SK-N-SH (cell line): ENCODE measurements at regions not wholly inside any gene's neighbourhood (a gene's known extent, or its start where the extent isn't known, plus 50 kb on each side); places are given as distances from the start of the nearest gene placed in this dataset.

Experiments used
- CTCF ChIA-PET: fragments of 300-600, 350-600 bp; formaldehyde crosslinking; extraction: SDS; loops from one replicate; lab custom pipeline; 2021; lab: Yijun Ruan, JAX
- POLR2A ChIA-PET: fragments of 350-600 bp; sonication (Branson Sonifier 250); formaldehyde crosslinking; extraction: SDS; loops from one replicate; lab custom pipeline; 2020; ENCODE audit warnings: antibody characterized with exemption, inconsistent platforms; lab: Yijun Ruan, JAX
- DNase-seq: peaks from one replicate; pipeline ENCODE4 v3.0.0; 2012
- H2AFZ ChIP-seq: fragments of 200-600 bp; sonication (generic); 2 replicates; pipeline ENCODE4 v1.8.1; 2016; ENCODE audit warnings: antibody characterized with exemption, mild to moderate bottlenecking, low read depth
- H3F3A ChIP-seq: fragments of 200-600 bp; sonication (generic); replicated peaks from 2 replicates; pipeline ENCODE3; 2016; ENCODE audit warnings: antibody characterized with exemption, mild to moderate bottlenecking; ENCODE audit not compliant: insufficient read depth
- H3K27ac ChIP-seq, 2 experiments: fragments of 200-500 bp in 1 of 2; fragments of 200-600 bp in 1 of 2; sonication (Bioruptor generic) in 1 of 2; sonication (generic), shearing (Covaris generic) in 1 of 2; 2 replicates each; pipeline versions ENCODE4 v1.5.1 to v1.6.1; 2014 to 2016; ENCODE audit warnings: low read depth in 2 of 2, inconsistent platforms in 1 of 2, low read length in 1 of 2, mild to moderate bottlenecking in 1 of 2, mixed read lengths in 1 of 2
- H3K27me3 ChIP-seq: fragments of 200-600 bp; sonication (generic), shearing (Covaris generic); 2 replicates; pipeline ENCODE4 v1.6.1; 2016; ENCODE audit warnings: mixed run types; ENCODE audit not compliant: insufficient read depth
- H3K36me3 ChIP-seq, 2 experiments: fragments of 200-500 bp in 1 of 2; fragments of 200-600 bp in 1 of 2; sonication (Bioruptor generic) in 1 of 2; sonication (generic) in 1 of 2; replicated peaks in 1 of 2; 2 replicates each; pipeline versions ENCODE3 to v1.5.1; 2014 to 2016; ENCODE audit warnings: low read length in 1 of 2, mild to moderate bottlenecking in 1 of 2; ENCODE audit not compliant: insufficient read depth in 2 of 2, control insufficient read depth in 1 of 2
- H3K4me1 ChIP-seq, 2 experiments: fragments of 200-500 bp in 1 of 2; fragments of 200-600 bp in 1 of 2; sonication (Bioruptor generic) in 1 of 2; sonication (generic), shearing (Covaris generic) in 1 of 2; 2 replicates each; pipeline versions ENCODE4 v1.5.1 to v1.6.1; 2014 to 2016; ENCODE audit warnings: low read depth in 1 of 2, low read length in 1 of 2, mixed run types in 1 of 2; ENCODE audit not compliant: insufficient read depth in 2 of 2, control insufficient read depth in 1 of 2
- H3K4me2 ChIP-seq: fragments of 200-600 bp; sonication (generic), shearing (Covaris generic); 2 replicates; pipeline ENCODE4 v1.6.1; 2017; ENCODE audit warnings: mixed run types
- H3K4me3 ChIP-seq, 2 experiments: fragments of 200-500 bp in 1 of 2; fragments of 200-600 bp in 1 of 2; sonication (Bioruptor generic) in 1 of 2; sonication (generic), shearing (Covaris generic) in 1 of 2; 2 replicates each; pipeline versions ENCODE4 v1.5.1 to v1.8.1; 2014 to 2016; ENCODE audit warnings: low read depth in 2 of 2, inconsistent platforms in 1 of 2, low read length in 1 of 2, mild to moderate bottlenecking in 1 of 2, mixed read lengths in 1 of 2, moderate library complexity in 1 of 2
- H3K79me2 ChIP-seq: fragments of 200-600 bp; sonication (generic); 2 replicates; pipeline ENCODE4 v1.8.1; 2017; ENCODE audit warnings: mild to moderate bottlenecking; ENCODE audit not compliant: insufficient read depth
- H3K9ac ChIP-seq: fragments of 200-600 bp; sonication (generic); 2 replicates; pipeline ENCODE4 v1.6.1; 2017; ENCODE audit warnings: mixed run types
- H3K9me2 ChIP-seq: fragments of 200-600 bp; sonication (generic); 2 replicates; pipeline ENCODE4 v1.6.1; 2017; ENCODE audit warnings: mixed run types
- H3K9me3 ChIP-seq: fragments of 200-600 bp; sonication (generic); 2 replicates; pipeline ENCODE4 v1.6.1; 2017; ENCODE audit warnings: mixed run types, mild to moderate bottlenecking, moderate library complexity
- H4K20me1 ChIP-seq: fragments of 200-600 bp; sonication (generic); 2 replicates; pipeline ENCODE4 v1.6.1; 2017; ENCODE audit warnings: mild to moderate bottlenecking, mixed run types; ENCODE audit not compliant: insufficient read depth
- CHD2 ChIP-seq: fragments of 150-350 bp; IDR thresholded peaks from 2 replicates; pipeline ENCODE4 v1.6.1; 2018; ENCODE audit warnings: low read length; ENCODE audit not compliant: partially characterized antibody
- FOSL2 ChIP-seq: IDR thresholded peaks from 2 replicates; pipeline ENCODE4 v1.4.0; 2012; ENCODE audit warnings: low read depth, mild to moderate bottlenecking, moderate library complexity, borderline replicate concordance
- GABPA ChIP-seq: IDR thresholded peaks from 2 replicates; pipeline ENCODE4 v1.4.0; 2012; ENCODE audit warnings: low read depth, mild to moderate bottlenecking
- GATA2 ChIP-seq: sonication (generic); formaldehyde crosslinking; IDR thresholded peaks from 2 replicates; pipeline ENCODE4 v1.5.0; 2020; ENCODE audit warnings: mild to moderate bottlenecking, missing genetic modification reagents
- MEF2A ChIP-seq: IDR thresholded peaks from 2 replicates; pipeline ENCODE4 v1.4.0; 2012; ENCODE audit warnings: low read depth, borderline replicate concordance
- RAD21 ChIP-seq: IDR thresholded peaks from 2 replicates; pipeline ENCODE4 v1.6.1; 2012; ENCODE audit warnings: mild to moderate bottlenecking, low read length
- RCOR1 ChIP-seq: fragments of 150-350 bp; IDR thresholded peaks from 2 replicates; pipeline ENCODE4 v1.6.1; 2017; ENCODE audit warnings: antibody characterized with exemption, low read length
- RXRA ChIP-seq: IDR thresholded peaks from 2 replicates; pipeline ENCODE4 v1.4.0; 2012; ENCODE audit warnings: low read depth, mild to moderate bottlenecking, borderline replicate concordance
- TAF1 ChIP-seq: IDR thresholded peaks from 2 replicates; pipeline ENCODE4 v1.6.1; 2012; ENCODE audit warnings: low read depth, mild to moderate bottlenecking, low read length, moderate library complexity, borderline replicate concordance
- TCF12 ChIP-seq: IDR thresholded peaks from 2 replicates; pipeline ENCODE4 v1.4.0; 2012
- YY1 ChIP-seq: IDR thresholded peaks from 2 replicates; pipeline ENCODE4 v1.4.0; 2012; ENCODE audit warnings: low read depth, mild to moderate bottlenecking
- WGBS: methylation state at CpG from one replicate; pipeline ENCODE4 v1.1.6; 2017; ENCODE audit warnings: low lambda C conversion rate; 5-methylcytosine and 5-hydroxymethylcytosine counted together
- TF ChIP-seq, protein P1 (sequence below): fragments of 200-600 bp; sonication (generic); IDR thresholded peaks from 2 replicates; pipeline ENCODE4 v1.6.1; 2017; ENCODE audit warnings: antibody characterized with exemption, mild to moderate bottlenecking, moderate library complexity
- TF ChIP-seq, protein P2 (sequence below): fragments of 150-350 bp; IDR thresholded peaks from 2 replicates; pipeline ENCODE4 v1.6.1; 2017; ENCODE audit warnings: antibody characterized with exemption, low read length, low read depth, borderline replicate concordance
- TF ChIP-seq, protein P3 (sequence below): IDR thresholded peaks from 2 replicates; pipeline ENCODE4 v1.4.0; 2012; ENCODE audit warnings: low read depth, borderline replicate concordance
- TF ChIP-seq, protein P4 (sequence below): IDR thresholded peaks from 2 replicates; pipeline ENCODE4 v1.4.0; 2012; ENCODE audit warnings: low read depth, borderline replicate concordance
- TF ChIP-seq, protein P5 (sequence below): IDR thresholded peaks from 2 replicates; pipeline ENCODE4; 2012

DNA sequence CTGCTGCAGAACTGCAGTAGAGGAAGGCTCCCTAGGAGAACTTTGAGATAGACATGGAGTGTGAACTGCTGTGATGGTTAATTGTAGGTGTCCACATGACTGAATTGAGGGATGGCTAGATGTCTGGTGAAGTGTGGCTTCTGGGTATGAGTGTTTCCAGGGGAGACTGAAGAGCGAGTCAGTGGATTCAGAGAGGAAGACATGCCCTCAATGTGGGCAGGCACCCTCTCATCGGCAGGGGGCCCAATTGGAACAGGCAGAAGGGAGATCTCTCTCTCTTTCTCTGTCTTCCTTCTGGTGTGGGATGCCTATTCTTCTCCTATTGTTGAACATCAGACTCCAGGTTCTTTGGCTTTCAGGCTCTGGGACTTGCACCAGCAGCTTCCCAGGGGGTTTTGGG is 304.7 kb upstream of the GATB start:
- Histone ChIP-seq H3K36me3 (no peaks in the 10 kb centered on the region), H3K4me1 (peaks cover 0 to 23% of the 10 kb centered on the region in 2 experiments; a peak in 2 of 4 replicates), H3K9ac (no peak overlapping the region), H3K9me3 (no peaks in the 10 kb centered on the region), H4K20me1 (no peaks in the 10 kb centered on the region), H3K27ac (no peak overlapping the region), H3K4me3 (no peak overlapping the region), H3K9me2 (no peaks in the 10 kb centered on the region), H3K27me3 (no peaks in the 10 kb centered on the region), H2AFZ (no peak overlapping the region), H3K79me2 (no peaks in the 10 kb centered on the region), H3K4me2 (no peak overlapping the region), H3F3A (no peaks in the 10 kb centered on the region)
- DNase-seq: no peak
- POLR2A ChIA-PET: no interaction called here
- CTCF ChIA-PET: interaction anchor here (1.0 to 2.0 kb wide), 4 partner anchors 13 to 306 kb away, joined by 3 to 4 read pairs (median 4); no protein-coding TSS in a partner anchor
- WGBS: 44% methylated on average over 2 of the region's 2 CpGs
- no peak for TF ChIP-seq MEF2A
- no peak for TF ChIP-seq GATA2 (CRISPR knock-in tag)
- TF ChIP-seq CHD2: no peak
- TF ChIP-seq GABPA: no peak
- TF ChIP-seq RXRA: no peak
- TF ChIP-seq, protein P1, sequence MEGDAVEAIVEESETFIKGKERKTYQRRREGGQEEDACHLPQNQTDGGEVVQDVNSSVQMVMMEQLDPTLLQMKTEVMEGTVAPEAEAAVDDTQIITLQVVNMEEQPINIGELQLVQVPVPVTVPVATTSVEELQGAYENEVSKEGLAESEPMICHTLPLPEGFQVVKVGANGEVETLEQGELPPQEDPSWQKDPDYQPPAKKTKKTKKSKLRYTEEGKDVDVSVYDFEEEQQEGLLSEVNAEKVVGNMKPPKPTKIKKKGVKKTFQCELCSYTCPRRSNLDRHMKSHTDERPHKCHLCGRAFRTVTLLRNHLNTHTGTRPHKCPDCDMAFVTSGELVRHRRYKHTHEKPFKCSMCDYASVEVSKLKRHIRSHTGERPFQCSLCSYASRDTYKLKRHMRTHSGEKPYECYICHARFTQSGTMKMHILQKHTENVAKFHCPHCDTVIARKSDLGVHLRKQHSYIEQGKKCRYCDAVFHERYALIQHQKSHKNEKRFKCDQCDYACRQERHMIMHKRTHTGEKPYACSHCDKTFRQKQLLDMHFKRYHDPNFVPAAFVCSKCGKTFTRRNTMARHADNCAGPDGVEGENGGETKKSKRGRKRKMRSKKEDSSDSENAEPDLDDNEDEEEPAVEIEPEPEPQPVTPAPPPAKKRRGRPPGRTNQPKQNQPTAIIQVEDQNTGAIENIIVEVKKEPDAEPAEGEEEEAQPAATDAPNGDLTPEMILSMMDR: no peak
- no peak for TF ChIP-seq RCOR1
- TF ChIP-seq TCF12: no peak
- TF ChIP-seq, protein P2, sequence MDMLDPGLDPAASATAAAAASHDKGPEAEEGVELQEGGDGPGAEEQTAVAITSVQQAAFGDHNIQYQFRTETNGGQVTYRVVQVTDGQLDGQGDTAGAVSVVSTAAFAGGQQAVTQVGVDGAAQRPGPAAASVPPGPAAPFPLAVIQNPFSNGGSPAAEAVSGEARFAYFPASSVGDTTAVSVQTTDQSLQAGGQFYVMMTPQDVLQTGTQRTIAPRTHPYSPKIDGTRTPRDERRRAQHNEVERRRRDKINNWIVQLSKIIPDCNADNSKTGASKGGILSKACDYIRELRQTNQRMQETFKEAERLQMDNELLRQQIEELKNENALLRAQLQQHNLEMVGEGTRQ: no peak
- TF ChIP-seq, protein P3, sequence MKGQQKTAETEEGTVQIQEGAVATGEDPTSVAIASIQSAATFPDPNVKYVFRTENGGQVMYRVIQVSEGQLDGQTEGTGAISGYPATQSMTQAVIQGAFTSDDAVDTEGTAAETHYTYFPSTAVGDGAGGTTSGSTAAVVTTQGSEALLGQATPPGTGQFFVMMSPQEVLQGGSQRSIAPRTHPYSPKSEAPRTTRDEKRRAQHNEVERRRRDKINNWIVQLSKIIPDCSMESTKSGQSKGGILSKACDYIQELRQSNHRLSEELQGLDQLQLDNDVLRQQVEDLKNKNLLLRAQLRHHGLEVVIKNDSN: no peak
- TF ChIP-seq RAD21: no peak
- no peak for TF ChIP-seq FOSL2
- TF ChIP-seq TAF1: no peak
- TF ChIP-seq, protein P4, sequence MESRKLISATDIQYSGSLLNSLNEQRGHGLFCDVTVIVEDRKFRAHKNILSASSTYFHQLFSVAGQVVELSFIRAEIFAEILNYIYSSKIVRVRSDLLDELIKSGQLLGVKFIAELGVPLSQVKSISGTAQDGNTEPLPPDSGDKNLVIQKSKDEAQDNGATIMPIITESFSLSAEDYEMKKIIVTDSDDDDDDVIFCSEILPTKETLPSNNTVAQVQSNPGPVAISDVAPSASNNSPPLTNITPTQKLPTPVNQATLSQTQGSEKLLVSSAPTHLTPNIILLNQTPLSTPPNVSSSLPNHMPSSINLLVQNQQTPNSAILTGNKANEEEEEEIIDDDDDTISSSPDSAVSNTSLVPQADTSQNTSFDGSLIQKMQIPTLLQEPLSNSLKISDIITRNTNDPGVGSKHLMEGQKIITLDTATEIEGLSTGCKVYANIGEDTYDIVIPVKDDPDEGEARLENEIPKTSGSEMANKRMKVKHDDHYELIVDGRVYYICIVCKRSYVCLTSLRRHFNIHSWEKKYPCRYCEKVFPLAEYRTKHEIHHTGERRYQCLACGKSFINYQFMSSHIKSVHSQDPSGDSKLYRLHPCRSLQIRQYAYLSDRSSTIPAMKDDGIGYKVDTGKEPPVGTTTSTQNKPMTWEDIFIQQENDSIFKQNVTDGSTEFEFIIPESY: no peak
- no peak for TF ChIP-seq YY1
- TF ChIP-seq, protein P5, sequence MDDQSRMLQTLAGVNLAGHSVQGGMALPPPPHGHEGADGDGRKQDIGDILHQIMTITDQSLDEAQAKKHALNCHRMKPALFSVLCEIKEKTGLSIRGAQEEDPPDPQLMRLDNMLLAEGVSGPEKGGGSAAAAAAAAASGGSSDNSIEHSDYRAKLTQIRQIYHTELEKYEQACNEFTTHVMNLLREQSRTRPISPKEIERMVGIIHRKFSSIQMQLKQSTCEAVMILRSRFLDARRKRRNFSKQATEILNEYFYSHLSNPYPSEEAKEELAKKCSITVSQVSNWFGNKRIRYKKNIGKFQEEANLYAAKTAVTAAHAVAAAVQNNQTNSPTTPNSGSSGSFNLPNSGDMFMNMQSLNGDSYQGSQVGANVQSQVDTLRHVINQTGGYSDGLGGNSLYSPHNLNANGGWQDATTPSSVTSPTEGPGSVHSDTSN: no peak
- TF ChIP-seq, all 33 proteins: peak for 0
